ENCODE measurements at regions not wholly inside any gene's neighbourhood (a gene's known extent, or its start where the extent isn't known, plus 50 kb on each side); places are given as distances from the start of the nearest gene placed in this dataset.

GRCh38 chr6:79781916-79782315 lies 150.8 kb downstream of the SH3BGRL2 start:
- dilution Hi-C loops (cut with MboI; ENCODE audit: extremely low pct_ligation_motif_present, low sequenced_read_pairs): no loop called here
- H2AFZ ChIP-seq (ENCODE audit: low read depth, low read length): no peak overlapping the region
- no peak overlapping the region for H3K4me2 ChIP-seq (ENCODE audit: insufficient read depth, low read length)
- H3K27me3 ChIP-seq (ENCODE audit: control insufficient read depth in 2 of 2, insufficient read depth in 2 of 2, low read length in 2 of 2): peaks cover 0 to 4% of the 10 kb centered on the region in 2 experiments
- CTCF ChIA-PET: interaction anchor here (2.2 kb wide), 1 partner anchor 86 kb away, joined by 7 read pairs; no protein-coding TSS in a partner anchor
- no peaks in the 10 kb centered on the region for H4K20me1 ChIP-seq (replicated peaks; ENCODE audit: control insufficient read depth, extremely low read depth, insufficient read depth, low read length)
- H3K79me2 ChIP-seq (ENCODE audit: control insufficient read depth, insufficient read depth, low read length): no peaks in the 10 kb centered on the region
- no peaks in the 10 kb centered on the region for H3K4me1 ChIP-seq (ENCODE audit: control insufficient read depth, extremely low read depth, insufficient read depth, low read length)
- no peak overlapping the region for H3K4me3 ChIP-seq (replicated peaks in 1 of 3; ENCODE audit: insufficient read depth in 1 of 3, low read depth in 1 of 3, low read length in 3 of 3)
- no peak overlapping the region for H3K27ac ChIP-seq (ENCODE audit: insufficient read depth, low read depth, low read length)
- no peaks in the 10 kb centered on the region for H3K9me1 ChIP-seq (replicated peaks; ENCODE audit: control insufficient read depth, extremely low read depth, insufficient read depth, low read length)
- no peaks in the 10 kb centered on the region for H3K36me3 ChIP-seq (ENCODE audit: control insufficient read depth in 2 of 2, extremely low read depth in 1 of 2, insufficient read depth in 2 of 2, low read length in 2 of 2)
- H3K9ac ChIP-seq (replicated peaks; ENCODE audit: extremely low read depth, insufficient read depth, low read length): no peak overlapping the region
- POLR2A ChIA-PET: no interaction called here
- intact Hi-C loops (cut with micrococcal nuclease): no loop called here
- no peaks in the 10 kb centered on the region for H3K9me3 ChIP-seq (replicated peaks; ENCODE audit: control insufficient read depth, insufficient read depth, low read length)
- no peak for TF ChIP-seq GATA2 (IDR thresholded peaks at IDR 0.05; ENCODE audit: insufficient read depth, insufficient read length, low read depth, low read length)
- no peak for TF ChIP-seq POLR2AphosphoS5 (IDR thresholded peaks at IDR 0.05; ENCODE audit: insufficient read depth, low read depth, low read length)
- TF ChIP-seq JUN (IDR thresholded peaks at IDR 0.05; ENCODE audit: borderline replicate concordance, insufficient read depth, insufficient read length, low read depth): no peak
- no peak for TF ChIP-seq CTCF (IDR thresholded peaks at IDR 0.05; ENCODE audit: extremely low read depth in 1 of 2, insufficient read depth in 1 of 2, low read depth in 1 of 2, low read length in 2 of 2)
- TF ChIP-seq POLR2A (IDR thresholded peaks at IDR 0.05; ENCODE audit: low read depth, low read length): no peak
- no peak for TF ChIP-seq EZH2 (IDR thresholded peaks at IDR 0.05; ENCODE audit: borderline replicate concordance, low read depth, low read length, severe bottlenecking)
- no peak for TF ChIP-seq FOS (IDR thresholded peaks at IDR 0.05; ENCODE audit: borderline replicate concordance, insufficient read depth, low read length)
- no peak for TF ChIP-seq MAX (IDR thresholded peaks at IDR 0.05; ENCODE audit: insufficient read depth, insufficient read length)
- TF ChIP-seq MYC (IDR thresholded peaks at IDR 0.05; ENCODE audit: low read depth, low read length): no peak
- BruUV-seq (replicated peaks): no TSS peak
- FAIRE-seq (no peak), DNase-seq (ENCODE audit: low read depth, low spot score) (no peak)

All from endothelial cell of umbilical vein (primary cell).